ENCODE measurements at regions not wholly inside any gene's neighbourhood (a gene's known extent, or its start where the extent isn't known, plus 50 kb on each side); places are given as distances from the start of the nearest gene placed in this dataset.

- intact Hi-C loops (cut with DNase I; ENCODE audit: low total_unique reads), result no loop called here
- DNase-seq, result no peak
- Histone ChIP-seq H3K4me1 (no peaks in the 10 kb centered on the region), H3K4me3 (no peak overlapping the region), H3K9me3 (no peaks in the 10 kb centered on the region), H3K36me3 (ENCODE audit: low read depth, missing control alignments) (no peaks in the 10 kb centered on the region), H3K27ac (no peak overlapping the region), H3K27me3 (no peaks in the 10 kb centered on the region)
- TF ChIP-seq CTCF (IDR thresholded peaks at IDR 0.05) (no peak), POLR2A (IDR thresholded peaks at IDR 0.05) (no peak)
- 41 to 47% methylated on average over 12 of the region's 12 CpGs for WGBS, 2 donors
Observed at GRCh38 chr1:37234941-37235418, 200.7 kb upstream of the GRIK3 start.

- Histone ChIP-seq H3K36me3 (ENCODE audit: low read depth, missing control alignments) (no peaks in the 10 kb centered on the region), H3K4me1 (no peaks in the 10 kb centered on the region), H3K4me3 (no peak overlapping the region), H3K9me3 (no peaks in the 10 kb centered on the region), H3K27me3 (no peaks in the 10 kb centered on the region), H3K27ac (no peak overlapping the region)
- WGBS, 2 donors, result 53 to 55% methylated on average over 2 of the region's 2 CpGs
- intact Hi-C loops (cut with DNase I; ENCODE audit: low total_unique reads), result no loop called here
- TF ChIP-seq POLR2A (IDR thresholded peaks at IDR 0.05), result no peak
- TF ChIP-seq CTCF (IDR thresholded peaks at IDR 0.05), result no peak
- DNase-seq, result no peak
Observed at GRCh38 chr1:37237948-37238347, 203.6 kb upstream of the GRIK3 start.

GRCh38 chr1:37238364-37239224 is 204.3 kb upstream of the GRIK3 start:
- 67 to 69% methylated on average over 11 of the region's 11 CpGs for WGBS, 2 donors
- Histone ChIP-seq H3K4me3 (no peak overlapping the region), H3K36me3 (ENCODE audit: low read depth, missing control alignments) (no peaks in the 10 kb centered on the region), H3K4me1 (no peaks in the 10 kb centered on the region), H3K27ac (no peak overlapping the region), H3K27me3 (no peaks in the 10 kb centered on the region), H3K9me3 (no peaks in the 10 kb centered on the region)
- no peak for DNase-seq
- intact Hi-C loops (cut with DNase I; ENCODE audit: low total_unique reads), result no loop called here
- TF ChIP-seq CTCF (IDR thresholded peaks at IDR 0.05), result no peak

- Histone ChIP-seq H3K27me3 (no peaks in the 10 kb centered on the region), H3K4me1 (no peaks in the 10 kb centered on the region), H3K4me3 (no peak overlapping the region), H3K27ac (no peak overlapping the region), H3K36me3 (ENCODE audit: low read depth, missing control alignments) (no peaks in the 10 kb centered on the region), H3K9me3 (no peaks in the 10 kb centered on the region)
- 69 to 80% methylated on average over 4 of the region's 4 CpGs for WGBS, 2 donors
- TF ChIP-seq CTCF (IDR thresholded peaks at IDR 0.05), result no peak
- no peak for TF ChIP-seq POLR2A (IDR thresholded peaks at IDR 0.05)
- no peak for DNase-seq
- intact Hi-C loops (cut with DNase I; ENCODE audit: low total_unique reads), result no loop called here
Observed at GRCh38 chr1:37239225-37239740, 205.0 kb upstream of the GRIK3 start.

Measured in testis (tissue), 2 donors.